ENCODE measurements at regions not wholly inside any gene's neighbourhood (a gene's known extent, or its start where the extent isn't known, plus 50 kb on each side); places are given as distances from the start of the nearest gene placed in this dataset.
"Not testable (repeated sequence)": the region's sequence is repeated elsewhere in the genome, so short reads cannot be mapped to it uniquely, and the experiment has no call there.

- no peak for DNase-seq (ENCODE audit: low spot score in 2 of 2)
- no peak for FAIRE-seq
Measured at GRCh38 chr6:96276305-96276704, 245.3 kb upstream of the UFL1 start.

- FAIRE-seq (no peak), DNase-seq (ENCODE audit: low spot score in 2 of 2) (no peak)
Measured at GRCh38 chr6:96276856-96277255, 244.8 kb upstream of the UFL1 start.

GRCh38 chr6:96279084-96279483 lies 242.5 kb upstream of the UFL1 start:
- FAIRE-seq (no peak), DNase-seq (ENCODE audit: low spot score in 2 of 2) (no peak)

GRCh38 chr6:96286503-96286902 lies 235.1 kb upstream of the UFL1 start:
- FAIRE-seq (no peak), DNase-seq (ENCODE audit: low spot score in 2 of 2) (no peak)

GRCh38 chr6:96299525-96299924 lies 222.1 kb upstream of the UFL1 start:
- FAIRE-seq (no peak), DNase-seq (ENCODE audit: low spot score in 2 of 2) (no peak)

GRCh38 chr6:96301023-96301422 lies 220.6 kb upstream of the UFL1 start:
- FAIRE-seq = no peak
- no peak for DNase-seq (ENCODE audit: low spot score in 2 of 2)

GRCh38 chr6:96301781-96302180 lies 219.8 kb upstream of the UFL1 start:
- FAIRE-seq = no peak
- no peak for DNase-seq (ENCODE audit: low spot score in 2 of 2)

- no peak for FAIRE-seq
- no peak for DNase-seq (ENCODE audit: low spot score in 2 of 2)
Measured at GRCh38 chr6:96302991-96303390, 218.6 kb upstream of the UFL1 start.

GRCh38 chr6:96304997-96305396 lies 216.6 kb upstream of the UFL1 start:
- DNase-seq (ENCODE audit: low spot score in 2 of 2) = no peak
- no peak for FAIRE-seq

GRCh38 chr6:96330884-96331283 lies 190.7 kb upstream of the UFL1 start:
- no peak for DNase-seq (ENCODE audit: low spot score in 2 of 2)
- no peak for FAIRE-seq

GRCh38 chr6:96340164-96340563 lies 181.4 kb upstream of the UFL1 start:
- FAIRE-seq = no peak

GRCh38 chr6:96345501-96345900 lies 176.1 kb upstream of the UFL1 start:
- DNase-seq (ENCODE audit: low spot score in 2 of 2) = no peak
- no peak for FAIRE-seq

More at GRCh38 chr6:96340164-96340563, 181.4 kb upstream of the UFL1 start:
- DNase-seq (ENCODE audit: low spot score in 2 of 2) = no peak

- no peak for FAIRE-seq
- DNase-seq (ENCODE audit: low spot score in 2 of 2) = no peak
Measured at GRCh38 chr6:96381246-96381645, 140.4 kb upstream of the UFL1 start.

- no peak for FAIRE-seq
- DNase-seq (ENCODE audit: low spot score in 2 of 2) = peak in 1 of 2 donors; percentile 11
Measured at GRCh38 chr6:96391776-96392360, 129.7 kb upstream of the UFL1 start.

- FAIRE-seq = no peak
- DNase-seq (ENCODE audit: low spot score in 2 of 2) = no peak
Measured at GRCh38 chr6:96394727-96395126, 126.9 kb upstream of the UFL1 start.

- no peak for FAIRE-seq
- no peak for DNase-seq (ENCODE audit: low spot score in 2 of 2)
Measured at GRCh38 chr6:96410467-96410866, 111.1 kb upstream of the UFL1 start.

GRCh38 chr6:96420294-96420693 lies 101.3 kb upstream of the UFL1 start:
- FAIRE-seq (no peak), DNase-seq (ENCODE audit: low spot score in 2 of 2) (no peak)

- FAIRE-seq (no peak), DNase-seq (ENCODE audit: low spot score in 2 of 2) (no peak)
Measured at GRCh38 chr6:96433950-96434349, 87.7 kb upstream of the UFL1 start.

GRCh38 chr6:96436398-96436797 lies 85.2 kb upstream of the UFL1 start:
- FAIRE-seq = no peak

GRCh38 chr6:96437228-96437627 lies 84.4 kb upstream of the UFL1 start:
- not testable (repeated sequence) for FAIRE-seq; DNase-seq (ENCODE audit: low spot score in 2 of 2)

More at GRCh38 chr6:96436398-96436797, 85.2 kb upstream of the UFL1 start:
- DNase-seq (ENCODE audit: low spot score in 2 of 2) = no peak

- DNase-seq (ENCODE audit: low spot score in 2 of 2) = no peak
- FAIRE-seq = no peak
Measured at GRCh38 chr6:96450082-96450769, 71.4 kb upstream of the UFL1 start.

GRCh38 chr6:96450770-96451130 lies 70.9 kb upstream of the UFL1 start:
- FAIRE-seq (no peak), DNase-seq (ENCODE audit: low spot score in 2 of 2) (no peak)

Measured in frontal cortex (tissue), 3 donors.